DMS53 treated with DMSO at 0.1 percent for 48 hours (cell line): ENCODE measurements at regions not wholly inside any gene's neighbourhood (a gene's known extent, or its start where the extent isn't known, plus 50 kb on each side); places are given as distances from the start of the nearest gene placed in this dataset.
"Not testable (repeated sequence)": the region's sequence is repeated elsewhere in the genome, so short reads cannot be mapped to it uniquely, and the experiment has no call there.

Experiments used
- DNase-seq: peaks from one replicate; lab custom pipeline; 2025; ENCODE audit not compliant: unreplicated experiment; lab: John Stamatoyannopoulos, UW

- no peak for DNase-seq
These were observed 99.5 kb downstream of the CD83 start for GRCh38 chr6:14216946-14217684.

DNA sequence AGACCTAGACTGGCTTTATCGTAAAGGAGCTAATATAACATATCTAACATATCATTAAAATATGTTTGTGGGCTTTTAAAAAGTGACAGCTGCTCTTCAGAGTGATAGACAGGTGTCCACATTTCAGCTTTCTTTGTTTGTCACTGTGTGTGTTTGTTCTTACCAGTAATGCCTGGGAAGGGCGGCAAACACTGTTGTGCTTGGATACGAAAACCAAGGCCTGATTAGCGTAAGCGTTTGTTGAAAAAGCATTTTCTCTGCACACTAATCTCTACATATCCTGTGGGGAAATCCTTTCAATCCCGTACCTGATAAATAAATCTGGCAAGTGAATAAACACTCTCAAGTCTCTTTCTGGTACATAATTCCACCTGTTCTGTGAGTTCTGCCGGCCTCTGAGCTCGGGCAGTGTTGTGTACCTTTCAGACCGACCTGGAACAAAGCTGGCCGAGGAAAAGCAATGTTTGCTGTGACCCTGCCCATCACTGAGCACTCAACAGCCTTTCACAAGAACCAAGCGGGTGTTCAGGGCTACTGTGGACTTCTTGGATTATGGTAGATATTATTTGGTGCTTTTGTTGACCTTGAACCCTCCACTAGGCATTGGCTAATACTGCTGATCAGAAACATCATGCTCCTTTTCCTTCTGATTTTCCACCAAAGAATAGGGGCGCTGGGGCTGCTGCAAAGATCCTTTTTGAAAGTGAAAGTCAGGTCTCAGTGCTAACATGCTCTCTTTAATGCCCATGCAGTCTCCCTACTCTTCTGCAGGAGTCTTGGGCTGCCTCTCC lies 100.4 kb downstream of the CD83 start:
- peak; percentile 83 for DNase-seq

- DNase-seq = no peak
These were observed 100.9 kb downstream of the CD83 start for GRCh38 chr6:14218519-14218800.

GRCh38 chr6:14221564-14222279 lies 104.2 kb downstream of the CD83 start:
- DNase-seq = no peak

GRCh38 chr6:14222956-14223355 lies 105.4 kb downstream of the CD83 start:
- no peak for DNase-seq

DNA sequence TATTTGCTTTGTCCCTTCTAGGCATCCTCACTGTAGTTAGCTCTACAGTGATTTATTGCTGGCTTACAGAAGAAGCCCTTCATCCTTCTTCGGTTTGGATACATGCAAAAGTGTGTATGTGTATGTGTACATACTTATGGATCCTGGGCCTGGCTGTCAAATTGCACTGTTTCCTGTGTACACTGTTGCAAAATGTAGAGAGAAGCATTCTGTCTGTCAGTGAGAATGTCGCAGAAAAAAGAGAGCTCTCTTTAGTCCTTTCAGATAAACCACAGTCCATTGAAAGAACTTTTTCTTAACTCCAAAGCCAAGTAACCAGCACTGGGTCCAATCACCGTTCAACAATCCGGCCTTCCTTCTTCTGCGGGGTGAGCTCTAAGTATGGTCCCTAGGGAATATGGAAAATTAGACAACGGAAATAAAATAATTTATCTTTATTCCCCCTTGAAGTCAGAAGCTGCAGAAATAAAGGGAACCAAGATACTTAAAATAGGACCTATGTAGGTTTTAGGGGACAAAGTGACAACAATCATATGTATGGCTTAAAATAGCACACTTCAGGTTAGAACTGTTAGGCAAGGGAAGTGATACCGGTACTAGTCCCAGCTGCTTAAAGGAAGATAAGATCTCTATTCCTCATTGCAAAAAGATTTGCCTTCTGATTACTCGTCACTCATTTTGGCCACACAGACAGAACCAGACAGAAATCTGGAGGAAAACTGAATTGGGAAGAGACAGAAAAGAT lies 107.0 kb downstream of the CD83 start:
- no peak for DNase-seq

- DNase-seq = no peak
These were observed 108.6 kb downstream of the CD83 start for GRCh38 chr6:14226051-14226660.

- DNase-seq = no peak
These were observed 111.0 kb downstream of the CD83 start for GRCh38 chr6:14228571-14228970.

DNA sequence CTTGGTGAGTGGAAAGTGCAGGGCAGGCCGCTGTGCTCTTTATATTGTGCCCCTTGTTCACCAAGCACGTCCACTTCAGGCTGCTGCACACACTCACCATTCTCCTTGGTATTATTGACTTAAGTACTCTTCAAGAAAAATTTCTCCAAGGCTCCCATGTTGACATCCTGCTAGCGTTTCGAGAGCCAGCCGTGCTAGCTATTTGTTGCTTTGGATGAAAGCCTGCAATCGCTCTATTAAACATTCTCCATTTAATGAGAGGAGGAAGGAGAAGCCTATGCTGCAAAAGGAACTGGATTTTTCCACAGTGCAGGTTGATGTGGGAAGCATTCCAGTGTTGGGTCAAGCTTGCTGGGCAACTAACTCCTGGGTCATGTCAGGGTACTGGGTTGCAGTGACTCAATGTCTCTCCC lies 113.5 kb downstream of the CD83 start:
- DNase-seq = no peak

GRCh38 chr6:14231501-14232280 lies 114.1 kb downstream of the CD83 start:
- no peak for DNase-seq

GRCh38 chr6:14232889-14233288 lies 115.3 kb downstream of the CD83 start:
- no peak for DNase-seq

DNA sequence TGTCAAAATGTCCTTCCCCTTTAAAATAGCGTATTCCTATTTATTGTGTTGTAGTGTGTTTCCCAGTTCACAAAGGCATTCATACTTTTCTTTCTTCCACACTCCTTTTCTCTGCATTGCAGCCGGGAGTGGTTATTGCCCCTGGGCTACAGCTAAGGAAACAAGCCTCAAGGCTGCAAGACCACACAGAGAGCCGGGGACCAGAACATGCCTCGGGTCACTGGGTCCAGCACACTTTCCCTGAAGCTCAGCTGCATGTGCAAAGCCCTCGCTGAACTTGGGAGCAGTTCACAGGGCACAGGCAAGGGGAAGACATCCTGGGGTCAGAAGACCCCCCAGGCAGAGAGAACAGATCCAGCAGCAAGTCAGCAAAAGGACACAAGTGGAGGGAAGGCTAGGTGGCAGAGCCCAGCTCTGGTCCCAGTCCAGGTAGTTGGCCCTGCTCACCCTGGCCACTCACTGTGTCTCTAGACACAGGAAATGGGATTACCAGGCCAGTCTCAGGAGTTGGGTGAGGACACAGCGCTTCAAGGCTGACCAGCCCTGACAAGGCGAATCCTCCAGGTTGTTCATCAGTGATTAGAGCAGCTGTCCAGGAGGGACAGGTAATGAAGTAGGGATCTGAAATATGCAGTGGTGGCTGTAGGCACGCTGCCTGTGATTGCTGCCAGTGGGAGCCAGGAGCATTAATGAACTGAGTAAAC lies 118.2 kb downstream of the CD83 start:
- no peak for DNase-seq

- DNase-seq = no peak
These were observed 121.5 kb downstream of the CD83 start for GRCh38 chr6:14239097-14239496.

DNA sequence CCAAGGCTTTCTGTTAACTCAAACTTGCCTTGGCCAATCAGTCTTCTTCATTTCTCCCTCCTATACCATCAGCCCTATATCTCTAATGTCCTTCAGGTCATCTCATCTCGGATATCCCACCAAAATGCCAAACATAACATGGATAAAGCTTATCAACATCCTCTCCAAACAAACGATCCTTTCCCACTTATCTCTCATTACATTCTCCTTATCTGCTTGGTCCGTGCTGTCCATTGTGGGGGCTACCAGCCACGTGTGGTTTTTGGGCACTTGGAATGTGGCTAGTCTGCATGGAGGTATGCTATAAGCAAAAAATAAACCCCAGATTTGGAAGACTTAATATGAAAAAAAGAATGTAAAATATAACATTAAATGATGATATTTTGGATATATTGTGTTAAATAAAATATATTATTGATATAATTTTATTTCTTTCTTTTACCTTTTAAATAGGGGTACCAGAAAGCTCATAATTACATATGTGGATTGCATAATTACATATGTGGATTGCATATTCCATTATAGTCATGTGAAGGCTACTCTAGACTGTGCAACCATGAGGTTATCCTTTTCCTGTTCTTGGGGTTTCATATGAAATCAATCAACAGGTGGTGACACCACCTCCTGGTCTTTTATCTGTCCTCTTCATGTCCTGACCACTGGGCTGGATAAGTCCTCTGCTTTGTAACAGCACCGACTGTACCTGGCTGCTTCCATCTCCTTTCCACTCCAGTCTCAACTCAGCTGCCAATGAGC lies 123.0 kb downstream of the CD83 start:
- DNase-seq = no peak

DNA sequence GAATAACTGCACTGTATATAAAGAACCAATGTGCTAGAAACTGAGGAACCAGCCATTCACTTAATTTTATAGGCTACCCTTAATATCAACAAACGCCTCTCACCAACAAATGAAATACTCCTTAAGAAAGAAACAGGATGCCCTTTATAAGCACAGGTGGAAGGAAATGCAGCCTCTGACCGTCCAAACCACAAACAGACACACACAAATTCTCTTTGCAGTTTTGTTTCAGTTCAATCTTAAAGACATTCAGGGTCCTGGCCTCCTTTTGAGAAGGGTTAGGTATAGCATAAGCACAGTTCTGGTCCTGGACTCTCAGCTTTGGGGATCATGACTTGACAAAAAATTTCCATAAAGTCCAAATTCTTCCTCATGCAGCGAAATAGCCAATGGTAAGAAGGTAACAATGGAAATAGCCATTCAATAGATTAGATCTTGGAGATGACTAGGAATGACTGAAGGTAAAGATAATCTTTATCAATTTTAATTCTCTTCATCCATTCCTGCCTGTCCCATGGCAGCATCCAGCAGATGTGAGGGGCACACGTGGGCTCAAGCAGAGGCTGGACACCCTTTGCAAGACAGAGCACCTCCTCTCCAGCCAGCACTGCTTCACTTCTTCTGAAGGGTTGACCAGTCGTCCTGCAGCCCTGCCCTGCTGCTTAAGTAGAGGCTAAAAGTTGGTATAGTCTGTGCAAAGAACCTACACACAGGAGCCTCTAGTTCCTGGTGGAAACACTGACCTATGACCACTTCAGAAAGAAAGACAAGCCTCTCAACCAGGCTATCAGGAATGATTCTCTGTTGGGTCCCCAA lies 123.9 kb downstream of the CD83 start:
- DNase-seq = no peak

GRCh38 chr6:14242912-14243311 lies 125.3 kb downstream of the CD83 start:
- not testable (repeated sequence) for DNase-seq

- no peak for DNase-seq
These were observed 126.0 kb downstream of the CD83 start for GRCh38 chr6:14243597-14243996.

DNA sequence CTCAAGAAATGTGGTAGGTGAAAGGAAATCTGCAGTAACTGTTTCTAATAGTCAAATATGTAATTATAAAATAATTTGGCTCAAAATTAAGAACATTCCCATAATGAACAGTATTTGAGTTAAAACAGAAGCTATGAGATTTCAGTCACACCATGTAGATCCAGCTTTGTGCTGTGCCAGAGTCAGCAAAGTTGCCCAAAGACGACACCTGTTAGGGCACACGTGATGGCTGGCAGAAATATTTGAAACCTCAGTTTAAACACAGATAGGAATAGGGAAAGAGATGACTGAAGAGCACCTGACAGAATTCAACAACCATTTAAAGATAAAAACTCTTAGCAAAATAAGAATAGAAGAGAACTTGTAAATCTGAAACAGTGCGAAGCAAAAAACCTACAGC lies 129.3 kb downstream of the CD83 start:
- no peak for DNase-seq
